GM23338 (cell line): ENCODE measurements at regions not wholly inside any gene's neighbourhood (a gene's known extent, or its start where the extent isn't known, plus 50 kb on each side); places are given as distances from the start of the nearest gene placed in this dataset.

ENCODE experiments used
- ATAC-seq: fragments of 200-7000 bp; cut with Tn5 transposase; 3 replicates; pipeline ENCODE4 v1.9.1; 2020
- DNase-seq: peaks from one replicate; pipeline ENCODE4 v3.0.0-alpha.2; 2015; ENCODE audit warnings: low spot score
- H2AFZ ChIP-seq: fragments of 200-600 bp; sonication (generic); 2 replicates; pipeline ENCODE4 v1.8.0; 2016; ENCODE audit warnings: antibody characterized with exemption, mild to moderate bottlenecking, moderate library complexity
- H3F3A ChIP-seq: fragments of 200-600 bp; sonication (generic); replicated peaks from 2 replicates; pipeline ENCODE4 v1.8.0; 2017; ENCODE audit warnings: antibody characterized with exemption, mixed run types, low read depth
- H3K27ac ChIP-seq: fragments of 200-600 bp; sonication (generic); 2 replicates; pipeline ENCODE4 v1.6.1; 2016; ENCODE audit warnings: low read depth
- H3K27me3 ChIP-seq: fragments of 200-600 bp; sonication (generic); 2 replicates; pipeline ENCODE4 v1.8.0; 2016; ENCODE audit warnings: mild to moderate bottlenecking, mixed run types, moderate library complexity; ENCODE audit not compliant: insufficient read depth
- H3K36me3 ChIP-seq: fragments of 200-600 bp; sonication (generic); 2 replicates; pipeline ENCODE4 v1.8.0; 2016; ENCODE audit warnings: mild to moderate bottlenecking; ENCODE audit not compliant: insufficient read depth
- H3K4me1 ChIP-seq: fragments of 200-600 bp; sonication (generic); 2 replicates; pipeline ENCODE4 v1.8.0; 2016; ENCODE audit warnings: mild to moderate bottlenecking, moderate library complexity; ENCODE audit not compliant: insufficient read depth
- H3K4me2 ChIP-seq: fragments of 200-600 bp; sonication (generic); 2 replicates; pipeline ENCODE4 v1.7.1; 2017; ENCODE audit warnings: mixed run types
- H3K4me3 ChIP-seq: fragments of 200-600 bp; sonication (generic); 2 replicates; pipeline ENCODE4 v1.6.1; 2016; ENCODE audit warnings: mixed run types
- H3K79me2 ChIP-seq: fragments of 200-600 bp; sonication (generic); replicated peaks from 2 replicates; pipeline ENCODE4 v1.8.0; 2017; ENCODE audit warnings: mild to moderate bottlenecking; ENCODE audit not compliant: insufficient read depth
- H3K9me2 ChIP-seq: fragments of 200-600 bp; sonication (generic); 2 replicates; pipeline ENCODE4 v1.8.0; 2017; ENCODE audit not compliant: insufficient read depth
- H4K20me1 ChIP-seq: fragments of 200-600 bp; sonication (generic); replicated peaks from 2 replicates; pipeline ENCODE4 v1.8.0; 2017; ENCODE audit warnings: mild to moderate bottlenecking; ENCODE audit not compliant: insufficient read depth
- H3K27ac Mint-ChIP-seq: 2 replicates; pipeline ENCODE4 v1.8.0; 2020; ENCODE audit warnings: inconsistent platforms, mild to moderate bottlenecking, moderate library complexity, mixed read lengths
- H3K27me3 Mint-ChIP-seq: 3 replicates; pipeline ENCODE4 v1.8.0; 2022; ENCODE audit warnings: low read depth, mild to moderate bottlenecking, moderate library complexity, mixed read lengths, inconsistent platforms; ENCODE audit not compliant: insufficient read depth, poor library complexity
- H3K36me3 Mint-ChIP-seq: 3 replicates; pipeline ENCODE4 v1.8.0; 2021; ENCODE audit warnings: low read depth, mild to moderate bottlenecking, inconsistent platforms, moderate library complexity, mixed read lengths
- H3K4me1 Mint-ChIP-seq: 3 replicates; pipeline ENCODE4 v1.8.0; 2020; ENCODE audit warnings: mild to moderate bottlenecking, inconsistent platforms, mixed read lengths
- H3K4me3 Mint-ChIP-seq: 3 replicates; pipeline ENCODE4 v1.8.0; 2021; ENCODE audit warnings: moderate library complexity, mild to moderate bottlenecking, inconsistent platforms, mixed read lengths
- H3K9me3 Mint-ChIP-seq: 3 replicates; pipeline ENCODE4 v1.8.0; 2020; ENCODE audit warnings: moderate library complexity, mild to moderate bottlenecking, inconsistent platforms, mixed read lengths
- CREB1 ChIP-seq: fragments of 250-450 bp; sonication (Bioruptor Pico); IDR thresholded peaks from 2 replicates; pipeline ENCODE4 v1.5.0; 2020; ENCODE audit warnings: low read depth, mild to moderate bottlenecking, moderate library complexity
- CTCF ChIP-seq, 2 experiments: fragments of 200-600 bp in 1 of 2; sonication (generic) in 1 of 2; conservative IDR thresholded peaks; 2 replicates each; pipeline versions ENCODE4 v1.5.1 to v1.6.1; 2016 to 2017; ENCODE audit warnings: antibody characterized with exemption in 2 of 2, low read depth in 2 of 2, mild to moderate bottlenecking in 2 of 2, moderate library complexity in 1 of 2
- EZH2phosphoT487 ChIP-seq: fragments of 200-600 bp; sonication (generic); IDR thresholded peaks from one replicate; pipeline ENCODE4 v1.8.1; 2018; ENCODE audit warnings: antibody characterized with exemption; ENCODE audit not compliant: unreplicated experiment
- JUNB ChIP-seq: IDR thresholded peaks from one replicate; pipeline ENCODE4 v1.6.1; 2016; ENCODE audit warnings: antibody characterized with exemption; ENCODE audit not compliant: unreplicated experiment
- NANOG ChIP-seq: IDR thresholded peaks from 2 replicates; pipeline ENCODE4 v1.6.1; 2016; ENCODE audit warnings: antibody characterized with exemption, borderline replicate concordance
- ZNF462 ChIP-seq: fragments of 250-450 bp; sonication (Bioruptor Pico); IDR thresholded peaks from 2 replicates; pipeline ENCODE4 v1.5.0; 2020; ENCODE audit warnings: mild to moderate bottlenecking, moderate library complexity

GRCh38 chr11:28460348-28460747 lies 352.2 kb downstream of the METTL15 start:
- DNase-seq (no peak), ATAC-seq (no peak)
- Histone ChIP-seq H3K36me3 (no peaks in the 10 kb centered on the region), H3K27ac (no peak overlapping the region), H3K4me3 (no peak overlapping the region), H3F3A (no peaks in the 10 kb centered on the region), H2AFZ (no peak overlapping the region), H3K79me2 (no peaks in the 10 kb centered on the region), H3K4me1 (no peaks in the 10 kb centered on the region), H3K4me2 (no peak overlapping the region), H4K20me1 (no peaks in the 10 kb centered on the region), H3K9me2 (no peaks in the 10 kb centered on the region), H3K27me3 (no peaks in the 10 kb centered on the region)
- Mint-ChIP-seq H3K27me3 (no peaks in the 10 kb centered on the region), H3K4me3 (no peak overlapping the region), H3K9me3 (no peaks in the 10 kb centered on the region), H3K36me3 (no peaks in the 10 kb centered on the region), H3K4me1 (no peaks in the 10 kb centered on the region), H3K27ac (no peak overlapping the region)
- no peak for TF ChIP-seq JUNB
- no peak for TF ChIP-seq CTCF (conservative IDR thresholded peaks at IDR 0.05; ENCODE audit: low read depth in 2 of 2)
- TF ChIP-seq CREB1 = no peak
- TF ChIP-seq EZH2phosphoT487 = no peak
- TF ChIP-seq ZNF462 (CRISPR knock-in tag) = no peak
- TF ChIP-seq NANOG = no peak
